Vagina (tissue), 2 donors: ENCODE measurements at regions not wholly inside any gene's neighbourhood (a gene's known extent, or its start where the extent isn't known, plus 50 kb on each side); places are given as distances from the start of the nearest gene placed in this dataset.

Experiments used
- DNase-seq, 2 donors: peaks; one replicate each; pipeline ENCODE4 v3.0.0-alpha.2; 2017; ENCODE audit errors: extremely low spot score in 2 of 2
- H3K27ac ChIP-seq: fragments of 200-600 bp; sonication (generic); one replicate; pipeline ENCODE4 v1.5.1; 2019
- H3K27me3 ChIP-seq: fragments of 200-600 bp; sonication (generic); one replicate; pipeline ENCODE4 v1.5.1; 2019
- H3K36me3 ChIP-seq, 2 donors: fragments of 200-600 bp; sonication (generic); one replicate each; pipeline ENCODE4 v1.5.1; 2017 to 2019
- H3K4me1 ChIP-seq: fragments of 200-600 bp; sonication (generic); one replicate; pipeline ENCODE4 v1.5.1; 2019
- H3K4me3 ChIP-seq, 2 donors: fragments of 200-600 bp; sonication (generic); 1 replicate in 1 of 2; 2 replicates in 1 of 2; pipeline ENCODE4 v1.5.1; 2016 to 2019
- H3K9me3 ChIP-seq: fragments of 200-600 bp; sonication (generic); one replicate; pipeline ENCODE4 v1.5.1; 2019
- CTCF ChIP-seq, 3 experiments: fragments of 450-650 bp in 2 of 3; fragments of 200-600 bp in 1 of 3; sonication (generic) in 1 of 3; IDR thresholded peaks; one replicate each; pipeline ENCODE4 v1.5.1; 2017 to 2019; ENCODE audit warnings: antibody characterized with exemption in 3 of 3, mild to moderate bottlenecking in 2 of 3, moderate library complexity in 2 of 3
- POLR2A ChIP-seq, 2 donors: fragments of 450-650 bp; IDR thresholded peaks; one replicate each; pipeline ENCODE4 v1.6.1; 2017; ENCODE audit warnings: antibody characterized with exemption in 2 of 2, mild to moderate bottlenecking in 2 of 2, moderate library complexity in 2 of 2
- POLR2AphosphoS5 ChIP-seq, 2 donors: sonication (generic); formaldehyde crosslinking; IDR thresholded peaks; one replicate each; pipeline ENCODE4 v1.9.0; 2017; ENCODE audit warnings: antibody characterized with exemption in 2 of 2, mild to moderate bottlenecking in 2 of 2, low read depth in 1 of 2; ENCODE audit not compliant: insufficient read depth in 1 of 2
- intact Hi-C: fragments of 100-400 bp; cut with DNase I; formaldehyde crosslinking; loops from one replicate; pipeline ENCODE4 v1.15.1; 2023

- intact Hi-C loops: no loop called here
- H3K4me1 ChIP-seq: no peaks in the 10 kb centered on the region
- no peak overlapping the region for H3K27ac ChIP-seq
- TF ChIP-seq POLR2AphosphoS5 (IDR thresholded peaks at IDR 0.05; ENCODE audit: insufficient read depth in 1 of 2, low read depth in 1 of 2) (no peak), POLR2A (IDR thresholded peaks at IDR 0.05) (no peak), CTCF (IDR thresholded peaks at IDR 0.05) (no peak)
- no peak overlapping the region for H3K4me3 ChIP-seq
- H3K36me3 ChIP-seq: no peaks in the 10 kb centered on the region
- no peak for DNase-seq
- H3K27me3 ChIP-seq: no peaks in the 10 kb centered on the region
- no peaks in the 10 kb centered on the region for H3K9me3 ChIP-seq
Observed at GRCh38 chr13:99871249-99871898, 100.2 kb downstream of the ZIC5 start.

GRCh38 chr13:99870541-99870940 lies 101.0 kb downstream of the ZIC5 start:
- no peaks in the 10 kb centered on the region for H3K27me3 ChIP-seq
- H3K27ac ChIP-seq: no peak overlapping the region
- intact Hi-C loops: no loop called here
- H3K36me3 ChIP-seq: no peaks in the 10 kb centered on the region
- no peaks in the 10 kb centered on the region for H3K4me1 ChIP-seq
- H3K9me3 ChIP-seq: no peaks in the 10 kb centered on the region
- DNase-seq: no peak
- H3K4me3 ChIP-seq: no peak overlapping the region
- no peak for TF ChIP-seq CTCF (IDR thresholded peaks at IDR 0.05)
- no peak for TF ChIP-seq POLR2AphosphoS5 (IDR thresholded peaks at IDR 0.05; ENCODE audit: insufficient read depth in 1 of 2, low read depth in 1 of 2)
- TF ChIP-seq POLR2A (IDR thresholded peaks at IDR 0.05): no peak

- TF ChIP-seq POLR2AphosphoS5 (IDR thresholded peaks at IDR 0.05; ENCODE audit: insufficient read depth in 1 of 2, low read depth in 1 of 2) (no peak), POLR2A (IDR thresholded peaks at IDR 0.05) (no peak), CTCF (IDR thresholded peaks at IDR 0.05) (no peak)
- intact Hi-C loops: no loop called here
Observed at GRCh38 chr13:99869830-99870229, 101.7 kb downstream of the ZIC5 start.

GRCh38 chr13:99868767-99869166 lies 102.8 kb downstream of the ZIC5 start:
- no peaks in the 10 kb centered on the region for H3K36me3 ChIP-seq
- H3K27me3 ChIP-seq: no peaks in the 10 kb centered on the region
- H3K4me3 ChIP-seq: no peak overlapping the region
- H3K27ac ChIP-seq: no peak overlapping the region
- H3K4me1 ChIP-seq: no peaks in the 10 kb centered on the region
- intact Hi-C loops: no loop called here
- no peaks in the 10 kb centered on the region for H3K9me3 ChIP-seq
- DNase-seq: no peak
- TF ChIP-seq POLR2A (IDR thresholded peaks at IDR 0.05): no peak
- TF ChIP-seq POLR2AphosphoS5 (IDR thresholded peaks at IDR 0.05; ENCODE audit: insufficient read depth in 1 of 2, low read depth in 1 of 2): no peak
- TF ChIP-seq CTCF (IDR thresholded peaks at IDR 0.05): no peak

More at GRCh38 chr13:99869830-99870229, 101.7 kb downstream of the ZIC5 start:
- Histone ChIP-seq H3K27me3 (no peaks in the 10 kb centered on the region), H3K36me3 (no peaks in the 10 kb centered on the region), H3K4me1 (no peaks in the 10 kb centered on the region), H3K27ac (no peak overlapping the region), H3K9me3 (no peaks in the 10 kb centered on the region), H3K4me3 (no peak overlapping the region)
- DNase-seq: no peak

GRCh38 chr13:99867535-99868257 lies 103.9 kb downstream of the ZIC5 start:
- Histone ChIP-seq H3K4me3 (no peak overlapping the region), H3K27me3 (no peaks in the 10 kb centered on the region), H3K36me3 (no peaks in the 10 kb centered on the region), H3K27ac (no peak overlapping the region), H3K9me3 (no peaks in the 10 kb centered on the region), H3K4me1 (no peaks in the 10 kb centered on the region)
- DNase-seq: no peak
- intact Hi-C loops: no loop called here
- no peak for TF ChIP-seq POLR2A (IDR thresholded peaks at IDR 0.05)
- no peak for TF ChIP-seq CTCF (IDR thresholded peaks at IDR 0.05)
- no peak for TF ChIP-seq POLR2AphosphoS5 (IDR thresholded peaks at IDR 0.05; ENCODE audit: insufficient read depth in 1 of 2, low read depth in 1 of 2)
